Esophagus squamous epithelium (tissue), 4 donors: ENCODE measurements at regions not wholly inside any gene's neighbourhood (a gene's known extent, or its start where the extent isn't known, plus 50 kb on each side); places are given as distances from the start of the nearest gene placed in this dataset.

ENCODE experiments used
- CTCF ChIP-seq, 6 experiments: fragments of 450-650 bp in 4 of 6; fragments of 200-600 bp in 2 of 6; sonication (generic) in 2 of 6; IDR thresholded peaks; one replicate each; pipeline ENCODE4 v1.5.1; 2016 to 2019; ENCODE audit warnings: antibody characterized with exemption in 6 of 6, mild to moderate bottlenecking in 4 of 6, moderate library complexity in 4 of 6
- POLR2A ChIP-seq, 4 donors: fragments of 450-650 bp; IDR thresholded peaks; one replicate each; pipeline ENCODE4 v1.6.1; 2017; ENCODE audit warnings: antibody characterized with exemption in 4 of 4, mild to moderate bottlenecking in 4 of 4, moderate library complexity in 3 of 4

GRCh38 chr5:10019236-10019635 is 230.5 kb downstream of the ATPSCKMT start:
- TF ChIP-seq POLR2A (IDR thresholded peaks at IDR 0.05): no peak
- no peak for TF ChIP-seq CTCF (IDR thresholded peaks at IDR 0.05)
